Liver (tissue), 8 donors: ENCODE measurements at regions not wholly inside any gene's neighbourhood (a gene's known extent, or its start where the extent isn't known, plus 50 kb on each side); places are given as distances from the start of the nearest gene placed in this dataset.

Source experiments
- DNase-seq: peaks from one replicate; pipeline ENCODE4 v3.0.0-alpha.2; 2017; ENCODE audit warnings: low spot score
- H3K27ac ChIP-seq, 2 donors: one replicate each; pipeline ENCODE4 v1.7.0; 2013; ENCODE audit warnings: inconsistent platforms in 2 of 2, low read length in 2 of 2, control low read depth in 1 of 2, low read depth in 1 of 2, mild to moderate bottlenecking in 1 of 2
- H3K27me3 ChIP-seq, 4 donors: one replicate each; pipeline versions ENCODE4 v1.6.1 to v1.7.0; 2013; ENCODE audit warnings: low read length in 3 of 4, inconsistent platforms in 1 of 4, mild to moderate bottlenecking in 1 of 4, moderate library complexity in 1 of 4; ENCODE audit not compliant: control insufficient read depth in 4 of 4, insufficient read depth in 4 of 4
- H3K36me3 ChIP-seq, 4 donors: one replicate each; pipeline versions ENCODE4 v1.6.1 to v1.7.0; 2013; ENCODE audit warnings: low read length in 3 of 4, mild to moderate bottlenecking in 3 of 4, low read depth in 1 of 4, moderate library complexity in 1 of 4; ENCODE audit not compliant: control insufficient read depth in 4 of 4, insufficient read depth in 3 of 4
- H3K4me1 ChIP-seq, 4 donors: one replicate each; pipeline versions ENCODE4 v1.6.1 to v1.7.0; 2013; ENCODE audit warnings: low read length in 3 of 4, mild to moderate bottlenecking in 3 of 4, moderate library complexity in 1 of 4; ENCODE audit not compliant: control insufficient read depth in 4 of 4, insufficient read depth in 4 of 4
- H3K4me3 ChIP-seq, 3 donors: one replicate each; pipeline versions ENCODE4 v1.6.1 to v1.7.0; 2013; ENCODE audit warnings: low read length in 3 of 3, control low read depth in 1 of 3, low read depth in 1 of 3, mild to moderate bottlenecking in 1 of 3
- H3K9ac ChIP-seq, 2 donors: one replicate each; pipeline ENCODE4 v1.7.0; 2013; ENCODE audit warnings: low read length in 2 of 2, mild to moderate bottlenecking in 2 of 2, moderate library complexity in 2 of 2, control low read depth in 1 of 2, low read depth in 1 of 2
- H3K9me3 ChIP-seq, 4 donors: one replicate each; pipeline versions ENCODE4 v1.6.1 to v1.7.0; 2013; ENCODE audit warnings: low read length in 3 of 4; ENCODE audit not compliant: control insufficient read depth in 4 of 4
- ATF3 ChIP-seq: IDR thresholded peaks from 2 replicates; pipeline ENCODE4 v1.6.1; 2016; ENCODE audit warnings: antibody characterized with exemption
- CTCF ChIP-seq: fragments of 150-350 bp; IDR thresholded peaks from 2 replicates; pipeline ENCODE4 v1.5.1; 2017; ENCODE audit warnings: improper control_type of control experiment, low read depth, low read length; ENCODE audit not compliant: missing input control
- EGR1 ChIP-seq, 2 donors: IDR thresholded peaks; 2 replicates each; pipeline ENCODE4 v1.6.1; 2016 to 2018; ENCODE audit warnings: antibody characterized with exemption in 2 of 2, low read depth in 2 of 2
- FOXA1 ChIP-seq: IDR thresholded peaks from 2 replicates; pipeline ENCODE4 v1.6.1; 2016; ENCODE audit warnings: antibody characterized with exemption
- FOXA2 ChIP-seq: IDR thresholded peaks from 2 replicates; pipeline ENCODE4 v1.6.1; 2016; ENCODE audit warnings: antibody characterized with exemption
- HNF4A ChIP-seq, 2 donors: conservative IDR thresholded peaks; 2 replicates each; pipeline ENCODE4 v1.6.1; 2016; ENCODE audit warnings: antibody characterized with exemption in 2 of 2, mild to moderate bottlenecking in 2 of 2
- HNF4G ChIP-seq: IDR thresholded peaks from 2 replicates; pipeline ENCODE4 v1.6.1; 2016; ENCODE audit warnings: antibody characterized with exemption
- JUND ChIP-seq, 2 donors: IDR thresholded peaks; 2 replicates each; pipeline ENCODE4 v1.6.1; 2016; ENCODE audit warnings: antibody characterized with exemption in 2 of 2
- NR2F2 ChIP-seq: IDR thresholded peaks from 2 replicates; pipeline ENCODE4 v1.6.1; 2016; ENCODE audit warnings: antibody characterized with exemption
- REST ChIP-seq: IDR thresholded peaks from 2 replicates; pipeline ENCODE4 v1.6.1; 2016; ENCODE audit warnings: antibody characterized with exemption, mild to moderate bottlenecking
- RXRA ChIP-seq, 2 donors: IDR thresholded peaks; 2 replicates each; pipeline ENCODE4 v1.6.1; 2017 to 2018; ENCODE audit warnings: antibody characterized with exemption in 2 of 2, mild to moderate bottlenecking in 1 of 2
- SP1 ChIP-seq: IDR thresholded peaks from 2 replicates; pipeline ENCODE4 v1.6.1; 2018; ENCODE audit warnings: antibody characterized with exemption, mild to moderate bottlenecking
- TAF1 ChIP-seq: conservative IDR thresholded peaks from 2 replicates; pipeline ENCODE4 v1.6.1; 2016; ENCODE audit warnings: antibody characterized with exemption, mild to moderate bottlenecking
- YY1 ChIP-seq: IDR thresholded peaks from 2 replicates; pipeline ENCODE4 v1.6.1; 2016; ENCODE audit warnings: antibody characterized with exemption, mild to moderate bottlenecking
- ZBTB33 ChIP-seq: IDR thresholded peaks from 2 replicates; pipeline ENCODE4 v1.6.1; 2016; ENCODE audit warnings: antibody characterized with exemption
- WGBS: extraction: QIAGEN DNeasy Blood & Tissue Kit; methylation state at CpG from one replicate; pipeline ENCODE4 v1.1.7; 2013; 5-methylcytosine and 5-hydroxymethylcytosine counted together
- TF ChIP-seq, protein P1 (sequence below): IDR thresholded peaks from 2 replicates; pipeline ENCODE4 v1.6.1; 2016; ENCODE audit warnings: antibody characterized with exemption
- donor health status: healthy.
- donor health status: healthy.
- donor health status: healthy.
- donor health status: healthy.
- donor health status: healthy.

- no peaks in the 10 kb centered on the region for H3K27me3 ChIP-seq
- no peak for DNase-seq
- no peaks in the 10 kb centered on the region for H3K9me3 ChIP-seq
- no peak overlapping the region for H3K9ac ChIP-seq
- TF ChIP-seq CTCF (no peak), FOXA2 (no peak), FOXA1 (no peak), HNF4G (no peak), EGR1 (IDR thresholded peaks at IDR 0.05; ENCODE audit: low read depth in 2 of 2) (no peak), SP1 (no peak), ZBTB33 (no peak), ATF3 (no peak), RXRA (IDR thresholded peaks at IDR 0.05) (no peak)
- TF ChIP-seq, protein P1, sequence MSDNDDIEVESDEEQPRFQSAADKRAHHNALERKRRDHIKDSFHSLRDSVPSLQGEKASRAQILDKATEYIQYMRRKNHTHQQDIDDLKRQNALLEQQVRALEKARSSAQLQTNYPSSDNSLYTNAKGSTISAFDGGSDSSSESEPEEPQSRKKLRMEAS = no peak
- H3K27ac ChIP-seq = no peak overlapping the region
- H3K4me1 ChIP-seq = no peaks in the 10 kb centered on the region
- no peak overlapping the region for H3K4me3 ChIP-seq
- 68% methylated on average over 3 of the region's 3 CpGs for WGBS
- H3K36me3 ChIP-seq = no peaks in the 10 kb centered on the region
These were observed 265.2 kb upstream of the RASA1 start for GRCh38 chr5:87002485-87002884.

DNA sequence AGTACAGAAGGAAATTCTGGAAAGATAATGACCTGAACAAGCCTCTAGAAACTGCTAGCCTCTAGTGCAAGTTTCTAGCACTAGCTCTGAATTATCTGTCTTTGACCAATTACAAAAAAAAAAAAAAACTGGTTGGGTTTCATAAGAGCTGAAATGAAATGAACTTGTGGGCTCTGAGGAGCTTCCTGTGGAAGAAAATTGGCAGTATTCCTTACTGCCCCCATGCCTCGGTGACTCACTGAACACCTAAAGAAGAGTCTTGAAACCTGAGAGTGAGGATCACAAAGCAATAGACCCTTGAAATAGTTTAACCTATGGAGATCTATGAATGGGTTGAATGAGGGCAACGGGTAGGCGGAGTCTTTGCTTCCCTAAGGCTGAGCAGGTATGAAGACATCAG lies 263.6 kb upstream of the RASA1 start:
- 87% methylated on average over 3 of the region's 3 CpGs for WGBS
- Histone ChIP-seq H3K9ac (no peak overlapping the region), H3K36me3 (no peaks in the 10 kb centered on the region), H3K27me3 (no peaks in the 10 kb centered on the region), H3K4me3 (no peak overlapping the region), H3K9me3 (no peaks in the 10 kb centered on the region), H3K4me1 (no peaks in the 10 kb centered on the region), H3K27ac (no peak overlapping the region)
- DNase-seq = no peak
- TF ChIP-seq NR2F2 (no peak), EGR1 (IDR thresholded peaks at IDR 0.05; ENCODE audit: low read depth in 2 of 2) (no peak), YY1 (no peak), ATF3 (no peak), HNF4A (conservative IDR thresholded peaks at IDR 0.05) (no peak), CTCF (no peak), RXRA (IDR thresholded peaks at IDR 0.05) (no peak), SP1 (no peak), JUND (IDR thresholded peaks at IDR 0.05) (no peak), TAF1 (no peak), HNF4G (no peak), REST (no peak)
